ENCODE measurements at regions not wholly inside any gene's neighbourhood (a gene's known extent, or its start where the extent isn't known, plus 50 kb on each side); places are given as distances from the start of the nearest gene placed in this dataset.

DNA sequence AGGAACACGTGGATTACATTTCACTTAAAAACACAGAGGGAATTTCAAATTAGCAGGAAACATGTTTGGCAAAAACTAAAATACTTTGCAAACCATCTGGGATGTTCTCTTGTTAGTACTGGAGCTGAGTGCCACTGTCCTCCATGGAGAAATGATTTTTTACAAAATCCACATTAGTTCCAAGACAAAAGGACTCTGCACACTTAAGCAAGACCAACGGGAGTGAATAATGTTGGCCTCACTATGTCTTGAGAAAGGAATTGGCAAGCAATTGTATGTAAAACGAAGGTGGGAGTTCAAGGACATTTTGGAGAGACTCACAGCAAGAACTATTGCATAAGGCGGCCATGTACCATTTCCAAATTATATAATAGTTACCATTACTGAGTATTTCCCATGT lies 547.5 kb downstream of the EBF1 start:
- Mint-ChIP-seq H3K4me3 (no peak overlapping the region), H3K36me3 (ENCODE audit: low read depth) (peaks cover 6% of the 10 kb centered on the region), H3K4me1 (no peaks in the 10 kb centered on the region), H3K9me3 (peaks cover 9% of the 10 kb centered on the region), H3K27ac (ENCODE audit: unreplicated experiment) (no peak overlapping the region), H3K27me3 (ENCODE audit: low read depth) (no peaks in the 10 kb centered on the region)
- TF ChIP-seq, protein P1, sequence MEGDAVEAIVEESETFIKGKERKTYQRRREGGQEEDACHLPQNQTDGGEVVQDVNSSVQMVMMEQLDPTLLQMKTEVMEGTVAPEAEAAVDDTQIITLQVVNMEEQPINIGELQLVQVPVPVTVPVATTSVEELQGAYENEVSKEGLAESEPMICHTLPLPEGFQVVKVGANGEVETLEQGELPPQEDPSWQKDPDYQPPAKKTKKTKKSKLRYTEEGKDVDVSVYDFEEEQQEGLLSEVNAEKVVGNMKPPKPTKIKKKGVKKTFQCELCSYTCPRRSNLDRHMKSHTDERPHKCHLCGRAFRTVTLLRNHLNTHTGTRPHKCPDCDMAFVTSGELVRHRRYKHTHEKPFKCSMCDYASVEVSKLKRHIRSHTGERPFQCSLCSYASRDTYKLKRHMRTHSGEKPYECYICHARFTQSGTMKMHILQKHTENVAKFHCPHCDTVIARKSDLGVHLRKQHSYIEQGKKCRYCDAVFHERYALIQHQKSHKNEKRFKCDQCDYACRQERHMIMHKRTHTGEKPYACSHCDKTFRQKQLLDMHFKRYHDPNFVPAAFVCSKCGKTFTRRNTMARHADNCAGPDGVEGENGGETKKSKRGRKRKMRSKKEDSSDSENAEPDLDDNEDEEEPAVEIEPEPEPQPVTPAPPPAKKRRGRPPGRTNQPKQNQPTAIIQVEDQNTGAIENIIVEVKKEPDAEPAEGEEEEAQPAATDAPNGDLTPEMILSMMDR (conservative IDR thresholded peaks at IDR 0.05): no peak
- DNase-seq (ENCODE audit: low read depth, low spot score): no peak

DNA sequence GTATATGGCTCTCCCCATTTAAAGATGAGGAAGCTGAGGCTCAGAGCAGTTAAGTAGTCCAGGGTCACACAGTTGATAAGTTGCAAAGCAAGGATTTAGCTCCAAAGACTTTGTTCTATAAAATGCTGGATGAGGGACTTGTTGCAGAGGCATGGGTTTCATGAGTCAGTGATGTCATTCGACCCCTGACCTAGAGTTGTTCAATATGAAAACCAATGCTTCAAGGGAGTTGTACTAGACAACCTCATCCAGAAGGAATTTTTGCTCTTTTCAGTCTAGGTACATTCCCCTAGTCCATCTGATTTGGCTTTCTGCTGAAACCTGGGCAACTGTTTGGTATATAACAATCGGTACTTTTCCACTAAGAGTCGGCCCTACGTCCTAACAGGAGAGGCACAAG lies 550.4 kb downstream of the EBF1 start:
- H3K4me1 Mint-ChIP-seq: no peaks in the 10 kb centered on the region
- H3K27me3 Mint-ChIP-seq (ENCODE audit: low read depth): no peaks in the 10 kb centered on the region
- no peak overlapping the region for H3K4me3 Mint-ChIP-seq
- no peak overlapping the region for H3K27ac Mint-ChIP-seq (ENCODE audit: unreplicated experiment)
- H3K36me3 Mint-ChIP-seq (ENCODE audit: low read depth): peaks cover 6% of the 10 kb centered on the region
- TF ChIP-seq, protein P1 (conservative IDR thresholded peaks at IDR 0.05): no peak
- no peak for DNase-seq (ENCODE audit: low read depth, low spot score)
- peaks cover 9% of the 10 kb centered on the region for H3K9me3 Mint-ChIP-seq

DNA sequence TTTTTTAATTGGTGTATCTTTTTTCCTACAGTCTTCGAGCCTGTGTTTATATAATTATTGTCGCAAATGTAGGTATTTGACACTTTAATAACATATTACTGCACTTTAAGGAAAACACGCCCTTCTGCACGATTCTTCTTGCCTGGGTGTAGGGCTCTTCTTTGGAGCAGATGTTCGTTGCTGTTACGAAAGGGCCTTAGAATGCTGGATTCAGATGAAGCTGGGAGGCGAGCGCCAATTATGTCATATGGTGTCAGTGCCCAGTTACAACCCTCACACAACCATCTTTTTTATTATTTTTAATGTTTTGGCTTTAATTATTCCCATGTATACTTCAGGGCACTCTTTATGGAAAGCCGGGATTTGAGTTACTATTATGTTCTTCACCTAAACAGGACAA lies 553.0 kb downstream of the EBF1 start:
- no peak overlapping the region for H3K27ac Mint-ChIP-seq (ENCODE audit: unreplicated experiment)
- DNase-seq (ENCODE audit: low read depth, low spot score): no peak
- H3K36me3 Mint-ChIP-seq (ENCODE audit: low read depth): peaks cover 6% of the 10 kb centered on the region
- TF ChIP-seq, protein P1 (conservative IDR thresholded peaks at IDR 0.05): no peak
- H3K27me3 Mint-ChIP-seq (ENCODE audit: low read depth): no peaks in the 10 kb centered on the region
- H3K4me1 Mint-ChIP-seq: no peaks in the 10 kb centered on the region
- H3K9me3 Mint-ChIP-seq: peaks cover 12% of the 10 kb centered on the region
- no peak overlapping the region for H3K4me3 Mint-ChIP-seq

DNA sequence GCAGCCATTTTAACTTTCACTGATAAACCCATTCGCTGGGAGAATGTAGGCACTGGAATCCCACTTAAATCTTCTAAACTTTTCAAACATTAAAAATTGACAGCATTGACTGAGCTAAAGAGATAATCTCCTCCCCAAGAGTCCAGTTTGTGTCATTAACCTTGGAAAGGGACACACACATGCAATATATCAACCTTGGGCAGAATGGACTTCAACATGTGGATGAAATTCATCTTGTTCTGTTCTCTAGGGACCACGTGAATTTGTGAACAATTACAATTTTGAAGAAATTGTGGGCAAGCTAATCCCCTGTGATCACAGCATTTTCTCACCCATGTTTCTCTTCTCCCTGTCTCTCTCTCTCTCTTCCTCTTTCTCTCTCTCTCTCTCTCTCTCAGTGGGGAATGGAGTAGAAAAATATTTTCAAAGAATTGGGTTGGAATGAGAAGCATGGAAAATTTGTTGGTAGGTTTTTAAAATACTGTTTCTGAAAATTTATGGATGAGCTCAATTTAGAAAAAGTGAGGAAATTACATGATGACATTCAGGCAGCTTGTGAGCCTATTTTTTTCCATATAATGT lies 553.7 kb downstream of the EBF1 start:
- no peak overlapping the region for H3K4me3 Mint-ChIP-seq
- no peak overlapping the region for H3K27ac Mint-ChIP-seq (ENCODE audit: unreplicated experiment)
- H3K36me3 Mint-ChIP-seq (ENCODE audit: low read depth): peaks cover 6% of the 10 kb centered on the region
- no peaks in the 10 kb centered on the region for H3K4me1 Mint-ChIP-seq
- no peak for DNase-seq (ENCODE audit: low read depth, low spot score)
- no peaks in the 10 kb centered on the region for H3K27me3 Mint-ChIP-seq (ENCODE audit: low read depth)
- peaks cover 12% of the 10 kb centered on the region for H3K9me3 Mint-ChIP-seq
- TF ChIP-seq, protein P1 (conservative IDR thresholded peaks at IDR 0.05): no peak

DNA sequence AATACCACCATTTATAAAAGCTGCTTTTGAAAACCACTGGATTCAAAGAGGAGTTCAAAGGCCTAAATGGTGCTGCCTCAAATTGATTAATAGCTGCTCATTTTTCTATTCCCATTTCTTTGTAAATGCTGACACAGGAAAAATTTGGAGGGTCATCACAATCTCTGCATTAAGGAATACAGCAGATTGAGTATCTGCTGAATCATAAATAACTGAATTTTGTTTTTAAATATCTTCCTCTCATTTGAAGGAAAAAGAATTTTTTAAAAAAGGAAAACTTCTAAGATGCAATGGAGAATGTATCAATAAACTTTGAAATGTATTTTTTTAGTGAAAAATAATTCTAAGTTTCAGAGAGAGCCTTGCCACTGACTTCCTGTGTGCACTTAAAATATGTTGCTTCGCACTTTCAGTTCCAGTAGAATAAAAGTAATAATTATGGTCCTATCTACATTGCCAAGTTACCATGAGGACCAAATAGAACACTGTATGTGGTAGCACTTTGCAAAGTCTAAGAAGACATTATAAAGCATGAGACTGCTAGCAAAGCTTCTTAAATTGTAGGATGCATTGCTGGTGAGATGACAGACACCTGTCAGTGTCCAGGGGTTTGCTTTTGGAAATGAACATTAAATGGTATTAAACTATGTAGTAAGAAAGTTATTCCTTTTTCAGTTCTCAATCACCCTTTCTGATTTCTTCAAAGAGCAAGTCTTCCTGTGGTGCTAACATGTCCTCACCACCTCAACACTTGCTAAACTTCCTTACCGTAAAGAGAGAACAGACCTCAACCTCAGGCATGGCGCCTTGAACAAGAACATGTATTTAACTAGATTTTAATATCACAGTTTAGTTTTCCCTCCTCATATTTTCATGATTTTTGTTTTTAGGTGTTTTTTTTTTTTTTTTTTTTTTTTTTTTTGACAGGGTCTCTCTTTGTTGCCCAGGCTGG lies 555.1 kb downstream of the EBF1 start:
- no peak for DNase-seq (ENCODE audit: low read depth, low spot score)
- TF ChIP-seq, protein P1 (conservative IDR thresholded peaks at IDR 0.05): no peak
- H3K27ac Mint-ChIP-seq (ENCODE audit: unreplicated experiment): no peak overlapping the region
- H3K4me3 Mint-ChIP-seq: no peak overlapping the region
- H3K9me3 Mint-ChIP-seq: peaks cover 14% of the 10 kb centered on the region
- H3K36me3 Mint-ChIP-seq (ENCODE audit: low read depth): peaks cover 6% of the 10 kb centered on the region
- no peaks in the 10 kb centered on the region for H3K27me3 Mint-ChIP-seq (ENCODE audit: low read depth)
- no peaks in the 10 kb centered on the region for H3K4me1 Mint-ChIP-seq

Data from neural crest cell (in vitro differentiated cells).